Tibial nerve (tissue), 4 donors: ENCODE measurements at regions not wholly inside any gene's neighbourhood (a gene's known extent, or its start where the extent isn't known, plus 50 kb on each side); places are given as distances from the start of the nearest gene placed in this dataset.
"Not testable (repeated sequence)": the region's sequence is repeated elsewhere in the genome, so short reads cannot be mapped to it uniquely, and the experiment has no call there.

Experiments
- DNase-seq, 2 donors: peaks; one replicate each; pipeline ENCODE4 v3.0.0-alpha.2; 2019; ENCODE audit warnings: low spot score in 2 of 2
- H3K27ac ChIP-seq, 4 donors: fragments of 200-600 bp; sonication (generic) in 3 of 4; one replicate each; pipeline ENCODE4 v1.5.1; 2017 to 2019; ENCODE audit warnings: mild to moderate bottlenecking in 1 of 4
- H3K27me3 ChIP-seq, 2 donors: fragments of 200-600 bp; sonication (generic) in 1 of 2; one replicate each; pipeline versions ENCODE4 v1.5.1 to v1.6.0; 2017 to 2019
- H3K36me3 ChIP-seq, 3 donors: fragments of 200-600 bp; sonication (generic); one replicate each; pipeline ENCODE4 v1.5.1; 2018 to 2019
- H3K4me1 ChIP-seq, 4 donors: fragments of 200-600 bp; sonication (generic) in 3 of 4; one replicate each; pipeline ENCODE4 v1.5.1; 2017 to 2019
- H3K4me3 ChIP-seq, 4 donors: fragments of 200-600 bp; sonication (generic) in 3 of 4; one replicate each; pipeline ENCODE4 v1.5.1; 2017 to 2019; ENCODE audit warnings: mild to moderate bottlenecking in 1 of 4, moderate library complexity in 1 of 4
- H3K9me3 ChIP-seq, 4 donors: fragments of 200-600 bp; sonication (generic) in 3 of 4; one replicate each; pipeline ENCODE4 v1.5.1; 2017 to 2019
- CTCF ChIP-seq, 5 experiments: fragments of 200-600 bp in 3 of 5; fragments of 450-650 bp in 2 of 5; sonication (generic) in 3 of 5; IDR thresholded peaks; one replicate each; pipeline ENCODE4 v1.5.1; 2016 to 2019; ENCODE audit warnings: antibody characterized with exemption in 5 of 5, mild to moderate bottlenecking in 3 of 5, moderate library complexity in 2 of 5
- EP300 ChIP-seq, 2 donors: sonication (generic); formaldehyde crosslinking; IDR thresholded peaks; one replicate each; pipeline ENCODE4 v1.6.1; 2017; ENCODE audit warnings: antibody characterized with exemption in 2 of 2, mild to moderate bottlenecking in 1 of 2
- POLR2A ChIP-seq, 2 donors: fragments of 450-650 bp; IDR thresholded peaks; one replicate each; pipeline ENCODE4 v1.6.1; 2017; ENCODE audit warnings: antibody characterized with exemption in 2 of 2, mild to moderate bottlenecking in 2 of 2, moderate library complexity in 2 of 2
- WGBS, 2 donors: methylation state at CpG; one replicate each; pipeline ENCODE4 v1.1.5; 2018; 5-methylcytosine and 5-hydroxymethylcytosine counted together

GRCh38 chr14:105911006-105911847, 384.8 kb downstream of the TMEM121 start:
- no peaks in the 10 kb centered on the region for H3K4me1 ChIP-seq
- H3K27ac ChIP-seq = no peak overlapping the region
- TF ChIP-seq POLR2A (IDR thresholded peaks at IDR 0.05) (no peak), CTCF (IDR thresholded peaks at IDR 0.05) (no peak), EP300 (IDR thresholded peaks at IDR 0.05) (no peak)
- no peak overlapping the region for H3K4me3 ChIP-seq
- H3K36me3 ChIP-seq = no peaks in the 10 kb centered on the region
- DNase-seq = no peak
- WGBS, 2 donors = 77 to 79% methylated on average over 10 to 13 of the region's 18 CpGs
- no peaks in the 10 kb centered on the region for H3K27me3 ChIP-seq
- peaks cover 0 to 59% (median 0%) of the 10 kb centered on the region in 4 donors for H3K9me3 ChIP-seq

GRCh38 chr14:105911848-105912292, 385.5 kb downstream of the TMEM121 start:
- not testable (repeated sequence) for H3K27me3 ChIP-seq, H3K4me1 ChIP-seq, DNase-seq, H3K4me3 ChIP-seq, H3K36me3 ChIP-seq, H3K27ac ChIP-seq
- peaks cover 0 to 59% (median 0%) of the 10 kb centered on the region in 4 donors for H3K9me3 ChIP-seq
- WGBS, 2 donors = 77 to 90% methylated on average over 6 to 7 of the region's 8 CpGs

- Histone ChIP-seq H3K27ac (no peak overlapping the region), H3K9me3 (peaks cover 0 to 59% (median 0%) of the 10 kb centered on the region in 4 donors), H3K4me3 (no peak overlapping the region), H3K4me1 (no peaks in the 10 kb centered on the region), H3K27me3 (no peaks in the 10 kb centered on the region), H3K36me3 (no peaks in the 10 kb centered on the region)
- TF ChIP-seq POLR2A (IDR thresholded peaks at IDR 0.05) (no peak), CTCF (IDR thresholded peaks at IDR 0.05) (no peak), EP300 (IDR thresholded peaks at IDR 0.05) (no peak)
- no peak for DNase-seq
- 71 to 74% methylated on average over 8 to 11 of the region's 11 CpGs for WGBS, 2 donors
These were observed 386.3 kb downstream of the TMEM121 start for GRCh38 chr14:105912641-105913180.

GRCh38 chr14:105913221-105913620, 386.8 kb downstream of the TMEM121 start:
- Histone ChIP-seq H3K27ac (no peak overlapping the region), H3K36me3 (no peaks in the 10 kb centered on the region), H3K4me1 (no peaks in the 10 kb centered on the region), H3K4me3 (no peak overlapping the region), H3K27me3 (no peaks in the 10 kb centered on the region), H3K9me3 (peaks cover 0 to 60% (median 0%) of the 10 kb centered on the region in 4 donors)
- 84 to 88% methylated on average over 7 of the region's 9 CpGs for WGBS, 2 donors
- no peak for DNase-seq
- TF ChIP-seq CTCF (IDR thresholded peaks at IDR 0.05) = no peak
- TF ChIP-seq EP300 (IDR thresholded peaks at IDR 0.05) = no peak
- TF ChIP-seq POLR2A (IDR thresholded peaks at IDR 0.05) = no peak

GRCh38 chr14:105913861-105914260, 387.5 kb downstream of the TMEM121 start:
- H3K36me3 ChIP-seq = no peaks in the 10 kb centered on the region
- DNase-seq = no peak
- no peak overlapping the region for H3K4me3 ChIP-seq
- H3K27ac ChIP-seq = no peak overlapping the region
- TF ChIP-seq POLR2A (IDR thresholded peaks at IDR 0.05) (no peak), EP300 (IDR thresholded peaks at IDR 0.05) (no peak), CTCF (IDR thresholded peaks at IDR 0.05) (no peak)
- no peaks in the 10 kb centered on the region for H3K4me1 ChIP-seq
- WGBS, 2 donors = 94% methylated on average over 4 of the region's 5 CpGs; no CpG with 5 or more reads in 1 of the 2 donors
- no peaks in the 10 kb centered on the region for H3K27me3 ChIP-seq
- H3K9me3 ChIP-seq = peaks cover 0 to 57% (median 0%) of the 10 kb centered on the region in 4 donors

- peaks cover 0 to 54% (median 0%) of the 10 kb centered on the region in 4 donors for H3K9me3 ChIP-seq
- not testable (repeated sequence) for H3K4me3 ChIP-seq, DNase-seq, H3K4me1 ChIP-seq, H3K27ac ChIP-seq, H3K27me3 ChIP-seq, H3K36me3 ChIP-seq
- 80 to 81% methylated on average over 3 to 12 of the region's 12 CpGs for WGBS, 2 donors
These were observed 387.9 kb downstream of the TMEM121 start for GRCh38 chr14:105914281-105914680.
